ENCODE measurements at regions not wholly inside any gene's neighbourhood (a gene's known extent, or its start where the extent isn't known, plus 50 kb on each side); places are given as distances from the start of the nearest gene placed in this dataset.

GRCh38 chr21:39029900-39030884 is 153.1 kb downstream of the PSMG1 start:
- Histone ChIP-seq H3K27ac (0 out of 2 replicates have a peak overlapping the region, but pooled peaks have one; percentile 34), H3K9me3 (ENCODE audit: insufficient read depth, low read depth) (no peaks in the 10 kb centered on the region), H3K36me3 (ENCODE audit: low read depth) (no peaks in the 10 kb centered on the region), H3K27me3 (ENCODE audit: insufficient read depth, low read depth) (no peaks in the 10 kb centered on the region), H4K20me1 (ENCODE audit: insufficient read depth) (no peaks in the 10 kb centered on the region), H3K4me2 (peak overlapping the region; percentile 34; the same call in 1 of the 2 replicates), H3K79me2 (ENCODE audit: low read depth) (no peaks in the 10 kb centered on the region), H2AFZ (no peak overlapping the region), H3K4me1 (replicated peaks; ENCODE audit: insufficient read depth) (peaks cover 13% of the 10 kb centered on the region), H3K4me3 (no peak overlapping the region), H3K9me2 (ENCODE audit: insufficient read depth) (no peaks in the 10 kb centered on the region), H3F3A (ENCODE audit: insufficient read depth, low read depth) (peaks cover 7% of the 10 kb centered on the region; the same call in 1 of the 2 replicates)
- BruUV-seq (replicated peaks): TSS peak; percentile 82
- intact Hi-C loops (cut with micrococcal nuclease; ENCODE audit: unreplicated experiment): loop anchor here (2.0 kb wide), 1 partner anchor 65 kb away; no protein-coding TSS in a partner anchor
- no peak for TF ChIP-seq EZH2 (IDR thresholded peaks at IDR 0.05; ENCODE audit: low read depth)
- TF ChIP-seq CTCF (conservative IDR thresholded peaks at IDR 0.05): no peak
- ChIA-PET CTCF (interaction anchor here (1.4 kb wide), 1 partner anchor 107 kb away, joined by 3 read pairs; no protein-coding TSS in a partner anchor), POLR2A (ENCODE audit: unreplicated experiment) (interaction anchor here (0.5 to 0.6 kb wide), 2 partner anchors 18 to 64 kb away, joined by 3 read pairs; no protein-coding TSS in a partner anchor)
- peak; percentile 81 to 83 for DNase-seq

- ChIA-PET CTCF (interaction anchor here (1.4 kb wide), 1 partner anchor 108 kb away, joined by 3 read pairs; no protein-coding TSS in a partner anchor), POLR2A (ENCODE audit: unreplicated experiment) (no interaction called here)
- Histone ChIP-seq H4K20me1 (ENCODE audit: insufficient read depth) (no peaks in the 10 kb centered on the region), H3K4me3 (no peak overlapping the region), H3K27me3 (ENCODE audit: insufficient read depth, low read depth) (no peaks in the 10 kb centered on the region), H3K4me2 (no peak overlapping the region), H3F3A (ENCODE audit: insufficient read depth, low read depth) (peaks cover 7% of the 10 kb centered on the region; the same call in 1 of the 2 replicates), H3K36me3 (ENCODE audit: low read depth) (no peaks in the 10 kb centered on the region), H3K9me3 (ENCODE audit: insufficient read depth, low read depth) (no peaks in the 10 kb centered on the region), H3K79me2 (ENCODE audit: low read depth) (no peaks in the 10 kb centered on the region), H3K9me2 (ENCODE audit: insufficient read depth) (no peaks in the 10 kb centered on the region), H2AFZ (no peak overlapping the region), H3K4me1 (replicated peaks; ENCODE audit: insufficient read depth) (peaks cover 13% of the 10 kb centered on the region), H3K27ac (no peak overlapping the region)
- BruUV-seq (replicated peaks): no TSS peak
- no peak for TF ChIP-seq CTCF (conservative IDR thresholded peaks at IDR 0.05)
- TF ChIP-seq EZH2 (IDR thresholded peaks at IDR 0.05; ENCODE audit: low read depth): no peak
- intact Hi-C loops (cut with micrococcal nuclease; ENCODE audit: unreplicated experiment): no loop called here
- DNase-seq: no peak
These were observed 154.0 kb downstream of the PSMG1 start for GRCh38 chr21:39029086-39029755.

GRCh38 chr21:39025198-39025597 is 158.1 kb downstream of the PSMG1 start:
- H3K27ac ChIP-seq: no peak overlapping the region
- H3K36me3 ChIP-seq (ENCODE audit: low read depth): no peaks in the 10 kb centered on the region
- no peaks in the 10 kb centered on the region for H3K27me3 ChIP-seq (ENCODE audit: insufficient read depth, low read depth)
- no TSS peak for BruUV-seq (replicated peaks)
- ChIA-PET POLR2A (ENCODE audit: unreplicated experiment) (no interaction called here), CTCF (no interaction called here)
- intact Hi-C loops (cut with micrococcal nuclease; ENCODE audit: unreplicated experiment): no loop called here
- H3K4me2 ChIP-seq: no peak overlapping the region
- no peaks in the 10 kb centered on the region for H4K20me1 ChIP-seq (ENCODE audit: insufficient read depth)
- H3F3A ChIP-seq (ENCODE audit: insufficient read depth, low read depth): peaks cover 2% of the 10 kb centered on the region; the same call in 1 of the 2 replicates
- H3K4me3 ChIP-seq: no peak overlapping the region
- H3K9me3 ChIP-seq (ENCODE audit: insufficient read depth, low read depth): no peaks in the 10 kb centered on the region
- H3K9me2 ChIP-seq (ENCODE audit: insufficient read depth): no peaks in the 10 kb centered on the region
- DNase-seq: no peak
- TF ChIP-seq CTCF (conservative IDR thresholded peaks at IDR 0.05) (no peak), EZH2 (IDR thresholded peaks at IDR 0.05; ENCODE audit: low read depth) (no peak)
- peaks cover 20% of the 10 kb centered on the region for H3K4me1 ChIP-seq (replicated peaks; ENCODE audit: insufficient read depth)
- no peaks in the 10 kb centered on the region for H3K79me2 ChIP-seq (ENCODE audit: low read depth)
- H2AFZ ChIP-seq: no peak overlapping the region

All from PC-9 (cell line).